ENCODE measurements at regions not wholly inside any gene's neighbourhood (a gene's known extent, or its start where the extent isn't known, plus 50 kb on each side); places are given as distances from the start of the nearest gene placed in this dataset.

GRCh38 chr1:87648323-87649119, 319.8 kb downstream of the LMO4 start:
- TF ChIP-seq, protein P1, sequence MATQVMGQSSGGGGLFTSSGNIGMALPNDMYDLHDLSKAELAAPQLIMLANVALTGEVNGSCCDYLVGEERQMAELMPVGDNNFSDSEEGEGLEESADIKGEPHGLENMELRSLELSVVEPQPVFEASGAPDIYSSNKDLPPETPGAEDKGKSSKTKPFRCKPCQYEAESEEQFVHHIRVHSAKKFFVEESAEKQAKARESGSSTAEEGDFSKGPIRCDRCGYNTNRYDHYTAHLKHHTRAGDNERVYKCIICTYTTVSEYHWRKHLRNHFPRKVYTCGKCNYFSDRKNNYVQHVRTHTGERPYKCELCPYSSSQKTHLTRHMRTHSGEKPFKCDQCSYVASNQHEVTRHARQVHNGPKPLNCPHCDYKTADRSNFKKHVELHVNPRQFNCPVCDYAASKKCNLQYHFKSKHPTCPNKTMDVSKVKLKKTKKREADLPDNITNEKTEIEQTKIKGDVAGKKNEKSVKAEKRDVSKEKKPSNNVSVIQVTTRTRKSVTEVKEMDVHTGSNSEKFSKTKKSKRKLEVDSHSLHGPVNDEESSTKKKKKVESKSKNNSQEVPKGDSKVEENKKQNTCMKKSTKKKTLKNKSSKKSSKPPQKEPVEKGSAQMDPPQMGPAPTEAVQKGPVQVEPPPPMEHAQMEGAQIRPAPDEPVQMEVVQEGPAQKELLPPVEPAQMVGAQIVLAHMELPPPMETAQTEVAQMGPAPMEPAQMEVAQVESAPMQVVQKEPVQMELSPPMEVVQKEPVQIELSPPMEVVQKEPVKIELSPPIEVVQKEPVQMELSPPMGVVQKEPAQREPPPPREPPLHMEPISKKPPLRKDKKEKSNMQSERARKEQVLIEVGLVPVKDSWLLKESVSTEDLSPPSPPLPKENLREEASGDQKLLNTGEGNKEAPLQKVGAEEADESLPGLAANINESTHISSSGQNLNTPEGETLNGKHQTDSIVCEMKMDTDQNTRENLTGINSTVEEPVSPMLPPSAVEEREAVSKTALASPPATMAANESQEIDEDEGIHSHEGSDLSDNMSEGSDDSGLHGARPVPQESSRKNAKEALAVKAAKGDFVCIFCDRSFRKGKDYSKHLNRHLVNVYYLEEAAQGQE (IDR thresholded peaks at IDR 0.05; ENCODE audit: insufficient read depth in 1 of 2, low read depth in 2 of 2, low read length in 1 of 2), result no peak
- TF ChIP-seq, protein P2, sequence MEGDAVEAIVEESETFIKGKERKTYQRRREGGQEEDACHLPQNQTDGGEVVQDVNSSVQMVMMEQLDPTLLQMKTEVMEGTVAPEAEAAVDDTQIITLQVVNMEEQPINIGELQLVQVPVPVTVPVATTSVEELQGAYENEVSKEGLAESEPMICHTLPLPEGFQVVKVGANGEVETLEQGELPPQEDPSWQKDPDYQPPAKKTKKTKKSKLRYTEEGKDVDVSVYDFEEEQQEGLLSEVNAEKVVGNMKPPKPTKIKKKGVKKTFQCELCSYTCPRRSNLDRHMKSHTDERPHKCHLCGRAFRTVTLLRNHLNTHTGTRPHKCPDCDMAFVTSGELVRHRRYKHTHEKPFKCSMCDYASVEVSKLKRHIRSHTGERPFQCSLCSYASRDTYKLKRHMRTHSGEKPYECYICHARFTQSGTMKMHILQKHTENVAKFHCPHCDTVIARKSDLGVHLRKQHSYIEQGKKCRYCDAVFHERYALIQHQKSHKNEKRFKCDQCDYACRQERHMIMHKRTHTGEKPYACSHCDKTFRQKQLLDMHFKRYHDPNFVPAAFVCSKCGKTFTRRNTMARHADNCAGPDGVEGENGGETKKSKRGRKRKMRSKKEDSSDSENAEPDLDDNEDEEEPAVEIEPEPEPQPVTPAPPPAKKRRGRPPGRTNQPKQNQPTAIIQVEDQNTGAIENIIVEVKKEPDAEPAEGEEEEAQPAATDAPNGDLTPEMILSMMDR (IDR thresholded peaks at IDR 0.05), result no peak
- TF ChIP-seq TCF7L2 (IDR thresholded peaks at IDR 0.05; ENCODE audit: low read depth, low read length) (no peak), POLR2AphosphoS5 (IDR thresholded peaks at IDR 0.05; ENCODE audit: low read depth, low read length) (no peak)

Measured in Panc1 (cell line).